Vagina (tissue), 2 donors: ENCODE measurements at regions not wholly inside any gene's neighbourhood (a gene's known extent, or its start where the extent isn't known, plus 50 kb on each side); places are given as distances from the start of the nearest gene placed in this dataset.

ENCODE experiments used
- CTCF ChIP-seq, 3 experiments: fragments of 450-650 bp in 2 of 3; fragments of 200-600 bp in 1 of 3; sonication (generic) in 1 of 3; IDR thresholded peaks; one replicate each; pipeline ENCODE4 v1.5.1; 2017 to 2019; ENCODE audit warnings: antibody characterized with exemption in 3 of 3, mild to moderate bottlenecking in 2 of 3, moderate library complexity in 2 of 3
- POLR2A ChIP-seq, 2 donors: fragments of 450-650 bp; IDR thresholded peaks; one replicate each; pipeline ENCODE4 v1.6.1; 2017; ENCODE audit warnings: antibody characterized with exemption in 2 of 2, mild to moderate bottlenecking in 2 of 2, moderate library complexity in 2 of 2
- POLR2AphosphoS5 ChIP-seq, 2 donors: sonication (generic); formaldehyde crosslinking; IDR thresholded peaks; one replicate each; pipeline ENCODE4 v1.9.0; 2017; ENCODE audit warnings: antibody characterized with exemption in 2 of 2, mild to moderate bottlenecking in 2 of 2, low read depth in 1 of 2; ENCODE audit not compliant: insufficient read depth in 1 of 2

GRCh38 chr4:18582841-18583240, 561.3 kb upstream of the LCORL start:
- TF ChIP-seq CTCF (IDR thresholded peaks at IDR 0.05) (no peak), POLR2AphosphoS5 (IDR thresholded peaks at IDR 0.05; ENCODE audit: insufficient read depth in 1 of 2, low read depth in 1 of 2) (no peak), POLR2A (IDR thresholded peaks at IDR 0.05) (no peak)
